DOHH2 (cell line): ENCODE measurements at regions not wholly inside any gene's neighbourhood (a gene's known extent, or its start where the extent isn't known, plus 50 kb on each side); places are given as distances from the start of the nearest gene placed in this dataset.

Source experiments
- H3F3A ChIP-seq: fragments of 200-600 bp; sonication (generic), shearing (Covaris generic); 2 replicates; pipeline ENCODE4 v1.6.0; 2016; ENCODE audit warnings: antibody characterized with exemption, mild to moderate bottlenecking; ENCODE audit not compliant: control insufficient read depth, insufficient read depth
- H3K27ac ChIP-seq: fragments of 200-600 bp; sonication (generic); 2 replicates; pipeline ENCODE4 v1.5.1; 2014; ENCODE audit warnings: low read depth, mild to moderate bottlenecking, low read length, moderate library complexity
- H3K27me3 ChIP-seq: fragments of 200-600 bp; sonication (generic); 2 replicates; pipeline ENCODE4 v1.6.1; 2014; ENCODE audit warnings: mild to moderate bottlenecking, low read length, mixed read lengths; ENCODE audit not compliant: control insufficient read depth
- H3K36me3 ChIP-seq: fragments of 200-600 bp; sonication (generic); 2 replicates; pipeline ENCODE4 v1.6.1; 2014; ENCODE audit warnings: mild to moderate bottlenecking, low read length, moderate library complexity, mixed read lengths; ENCODE audit not compliant: control insufficient read depth
- H3K4me1 ChIP-seq: fragments of 200-600 bp; sonication (generic); 2 replicates; pipeline ENCODE4 v1.6.1; 2014; ENCODE audit warnings: mild to moderate bottlenecking, low read length, mixed read lengths; ENCODE audit not compliant: control insufficient read depth
- H3K4me2 ChIP-seq: fragments of 200-600 bp; sonication (generic); 2 replicates; pipeline ENCODE4 v1.6.0; 2014; ENCODE audit warnings: mild to moderate bottlenecking, low read length, moderate library complexity
- H3K4me3 ChIP-seq: fragments of 200-600 bp; sonication (generic); 2 replicates; pipeline ENCODE4 v1.5.1; 2014; ENCODE audit warnings: mild to moderate bottlenecking, low read length, mixed read lengths
- H3K79me2 ChIP-seq: fragments of 200-600 bp; sonication (generic); 2 replicates; pipeline ENCODE4 v1.6.1; 2014; ENCODE audit warnings: mild to moderate bottlenecking, low read length, mixed read lengths; ENCODE audit not compliant: control insufficient read depth
- H3K9me2 ChIP-seq: fragments of 200-600 bp; sonication (generic); replicated peaks from 2 replicates; pipeline ENCODE4 v1.6.1; 2014; ENCODE audit warnings: mild to moderate bottlenecking, low read length, mixed read lengths; ENCODE audit not compliant: control insufficient read depth
- H3K9me3 ChIP-seq: fragments of 200-600 bp; sonication (generic); 2 replicates; pipeline ENCODE4 v1.6.1; 2014; ENCODE audit warnings: antibody characterized with exemption, low read length, mixed read lengths; ENCODE audit not compliant: control insufficient read depth, insufficient read depth
- H4K20me1 ChIP-seq: fragments of 200-600 bp; sonication (generic); 2 replicates; pipeline ENCODE4 v1.6.0; 2014; ENCODE audit warnings: low read depth, mild to moderate bottlenecking, antibody characterized with exemption, low read length, moderate library complexity; ENCODE audit not compliant: control insufficient read depth, insufficient read depth
- CTCF ChIP-seq: fragments of 200-600 bp; sonication (generic); IDR thresholded peaks from one replicate; pipeline ENCODE4 v1.5.1; 2014; ENCODE audit warnings: antibody characterized with exemption, mild to moderate bottlenecking, low read depth, low read length; ENCODE audit not compliant: poor library complexity, severe bottlenecking
- EZH2phosphoT487 ChIP-seq: fragments of 200-600 bp; sonication (generic); IDR thresholded peaks from 2 replicates; pipeline ENCODE4 v1.6.1; 2017; ENCODE audit warnings: borderline replicate concordance, mild to moderate bottlenecking, antibody characterized with exemption, low read length, moderate library complexity, mixed read lengths

DNA sequence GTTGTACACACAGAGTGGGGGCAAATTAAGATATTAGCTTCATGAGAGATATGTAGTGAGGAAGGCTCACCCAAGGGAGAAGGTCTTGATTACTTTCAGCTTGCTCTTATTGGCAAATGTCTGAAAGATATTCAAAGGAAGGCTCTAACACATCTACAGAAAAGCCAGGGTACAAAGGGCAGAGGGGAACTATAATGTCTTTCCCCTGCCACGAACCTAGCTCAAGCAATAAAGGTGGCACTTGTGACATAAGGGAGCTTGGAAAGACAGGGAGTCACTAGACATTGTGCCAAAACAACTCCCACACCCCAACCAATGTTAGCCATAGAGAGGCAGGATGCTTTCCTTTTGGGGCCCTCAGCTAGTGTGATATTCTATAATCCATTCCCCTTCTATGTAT lies 52.2 kb upstream of the SOX9 start:
- H3K4me1 ChIP-seq: no peaks in the 10 kb centered on the region
- no peaks in the 10 kb centered on the region for H3K9me3 ChIP-seq
- no peak overlapping the region for H3K4me3 ChIP-seq
- H3K79me2 ChIP-seq: no peaks in the 10 kb centered on the region
- H3K27me3 ChIP-seq: no peaks in the 10 kb centered on the region; the same call in 1 of the 2 replicates
- no peaks in the 10 kb centered on the region for H3F3A ChIP-seq
- TF ChIP-seq CTCF (no peak), EZH2phosphoT487 (no peak)
- H3K9me2 ChIP-seq: no peaks in the 10 kb centered on the region
- no peaks in the 10 kb centered on the region for H4K20me1 ChIP-seq
- no peaks in the 10 kb centered on the region for H3K36me3 ChIP-seq
- H3K4me2 ChIP-seq: no peak overlapping the region
- no peak overlapping the region for H3K27ac ChIP-seq

DNA sequence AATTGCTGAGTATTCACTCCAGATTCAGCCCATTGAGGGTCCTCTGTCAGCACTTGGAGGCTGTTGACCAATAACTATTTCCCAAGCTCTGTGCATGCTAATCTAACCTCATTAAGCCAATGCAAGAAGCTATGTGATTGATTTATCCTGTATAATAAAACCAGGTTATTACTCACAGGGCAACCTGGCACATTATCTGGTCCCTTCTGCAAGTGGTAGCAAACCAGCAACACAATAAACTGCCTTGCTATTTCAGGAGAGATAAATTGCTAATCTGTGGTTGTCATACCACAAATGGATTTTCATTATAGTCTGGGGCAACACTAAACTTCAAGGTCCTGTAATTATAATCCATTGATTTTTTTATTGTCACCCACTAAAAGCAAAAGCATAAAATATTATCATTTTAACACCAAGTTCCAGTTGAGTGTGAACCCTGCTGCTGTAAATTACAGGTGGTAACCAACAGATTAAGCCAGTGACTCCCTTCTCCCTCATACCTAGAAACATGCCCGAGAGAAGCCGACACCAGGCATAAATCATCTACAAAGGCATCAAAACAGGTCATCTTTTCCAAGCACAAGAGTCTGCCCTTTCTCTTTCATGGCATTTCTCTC lies 51.1 kb upstream of the SOX9 start:
- Histone ChIP-seq H3K9me3 (no peaks in the 10 kb centered on the region; the same call in 1 of the 2 replicates), H3K4me3 (no peak overlapping the region), H3F3A (no peaks in the 10 kb centered on the region), H3K9me2 (no peaks in the 10 kb centered on the region), H3K4me1 (no peaks in the 10 kb centered on the region), H3K27ac (no peak overlapping the region), H4K20me1 (no peaks in the 10 kb centered on the region), H3K79me2 (no peaks in the 10 kb centered on the region), H3K36me3 (no peaks in the 10 kb centered on the region), H3K4me2 (no peak overlapping the region), H3K27me3 (no peaks in the 10 kb centered on the region; the same call in 1 of the 2 replicates)
- TF ChIP-seq EZH2phosphoT487 (no peak), CTCF (no peak)
